Omental fat pad (tissue), 3 donors: ENCODE measurements at regions not wholly inside any gene's neighbourhood (a gene's known extent, or its start where the extent isn't known, plus 50 kb on each side); places are given as distances from the start of the nearest gene placed in this dataset.

ENCODE experiments used
- ATAC-seq: fragments of 150-250 bp; one replicate; pipeline ENCODE4 v1.9.1; 2016; ENCODE audit warnings: mild to moderate bottlenecking, moderate library complexity; ENCODE audit not compliant: low FRiP score
- DNase-seq: peaks from one replicate; pipeline ENCODE4 v3.0.0-alpha.2; 2019; ENCODE audit warnings: low spot score
- TF ChIP-seq, protein P1 (sequence below), 3 donors: fragments of 450-650 bp; IDR thresholded peaks; one replicate each; pipeline ENCODE4 v1.5.1; 2016 to 2017; ENCODE audit warnings: antibody characterized with exemption in 3 of 3, mild to moderate bottlenecking in 3 of 3, moderate library complexity in 2 of 3

DNA sequence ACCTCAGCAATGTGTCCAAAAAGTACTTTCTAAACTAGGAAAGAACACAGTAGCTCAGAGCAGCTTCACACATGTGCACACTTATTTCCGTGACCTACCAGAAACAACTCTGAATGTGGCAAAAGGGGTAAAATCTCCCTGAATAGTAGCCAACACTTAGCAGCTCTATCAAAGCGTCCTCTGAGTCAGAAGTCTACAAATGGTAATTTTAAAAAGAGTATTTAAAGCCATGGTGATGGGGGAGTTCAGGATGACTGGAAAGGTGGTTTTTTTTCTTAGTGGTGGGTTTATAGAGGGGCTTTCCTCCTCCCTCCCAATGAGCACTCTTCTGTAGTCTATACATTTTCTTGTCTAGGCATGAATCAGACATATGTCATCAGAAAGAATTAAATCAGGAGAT is 223.8 kb upstream of the PRICKLE2 start:
- no peak for ATAC-seq
- no peak for DNase-seq
- TF ChIP-seq, protein P1, sequence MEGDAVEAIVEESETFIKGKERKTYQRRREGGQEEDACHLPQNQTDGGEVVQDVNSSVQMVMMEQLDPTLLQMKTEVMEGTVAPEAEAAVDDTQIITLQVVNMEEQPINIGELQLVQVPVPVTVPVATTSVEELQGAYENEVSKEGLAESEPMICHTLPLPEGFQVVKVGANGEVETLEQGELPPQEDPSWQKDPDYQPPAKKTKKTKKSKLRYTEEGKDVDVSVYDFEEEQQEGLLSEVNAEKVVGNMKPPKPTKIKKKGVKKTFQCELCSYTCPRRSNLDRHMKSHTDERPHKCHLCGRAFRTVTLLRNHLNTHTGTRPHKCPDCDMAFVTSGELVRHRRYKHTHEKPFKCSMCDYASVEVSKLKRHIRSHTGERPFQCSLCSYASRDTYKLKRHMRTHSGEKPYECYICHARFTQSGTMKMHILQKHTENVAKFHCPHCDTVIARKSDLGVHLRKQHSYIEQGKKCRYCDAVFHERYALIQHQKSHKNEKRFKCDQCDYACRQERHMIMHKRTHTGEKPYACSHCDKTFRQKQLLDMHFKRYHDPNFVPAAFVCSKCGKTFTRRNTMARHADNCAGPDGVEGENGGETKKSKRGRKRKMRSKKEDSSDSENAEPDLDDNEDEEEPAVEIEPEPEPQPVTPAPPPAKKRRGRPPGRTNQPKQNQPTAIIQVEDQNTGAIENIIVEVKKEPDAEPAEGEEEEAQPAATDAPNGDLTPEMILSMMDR (IDR thresholded peaks at IDR 0.05): no peak

DNA sequence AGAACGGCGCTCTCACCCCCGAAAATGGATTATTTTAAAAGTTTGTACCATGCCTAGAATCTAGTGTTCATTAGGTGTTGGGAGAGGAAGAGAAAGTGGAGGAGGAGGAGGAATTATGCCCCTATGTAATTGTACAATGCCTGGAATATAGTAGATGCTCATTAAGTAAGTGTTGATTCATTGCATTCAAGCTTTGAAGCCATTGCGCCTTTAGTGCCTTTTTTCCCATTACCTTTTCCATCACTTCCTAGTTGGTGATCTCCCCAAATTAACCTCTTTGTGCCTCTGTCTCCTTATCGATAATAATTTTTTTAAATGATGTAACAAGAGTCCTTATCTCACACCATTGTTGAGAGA is 220.7 kb upstream of the PRICKLE2 start:
- no peak for DNase-seq
- ATAC-seq: no peak
- TF ChIP-seq, protein P1 (IDR thresholded peaks at IDR 0.05): no peak

DNA sequence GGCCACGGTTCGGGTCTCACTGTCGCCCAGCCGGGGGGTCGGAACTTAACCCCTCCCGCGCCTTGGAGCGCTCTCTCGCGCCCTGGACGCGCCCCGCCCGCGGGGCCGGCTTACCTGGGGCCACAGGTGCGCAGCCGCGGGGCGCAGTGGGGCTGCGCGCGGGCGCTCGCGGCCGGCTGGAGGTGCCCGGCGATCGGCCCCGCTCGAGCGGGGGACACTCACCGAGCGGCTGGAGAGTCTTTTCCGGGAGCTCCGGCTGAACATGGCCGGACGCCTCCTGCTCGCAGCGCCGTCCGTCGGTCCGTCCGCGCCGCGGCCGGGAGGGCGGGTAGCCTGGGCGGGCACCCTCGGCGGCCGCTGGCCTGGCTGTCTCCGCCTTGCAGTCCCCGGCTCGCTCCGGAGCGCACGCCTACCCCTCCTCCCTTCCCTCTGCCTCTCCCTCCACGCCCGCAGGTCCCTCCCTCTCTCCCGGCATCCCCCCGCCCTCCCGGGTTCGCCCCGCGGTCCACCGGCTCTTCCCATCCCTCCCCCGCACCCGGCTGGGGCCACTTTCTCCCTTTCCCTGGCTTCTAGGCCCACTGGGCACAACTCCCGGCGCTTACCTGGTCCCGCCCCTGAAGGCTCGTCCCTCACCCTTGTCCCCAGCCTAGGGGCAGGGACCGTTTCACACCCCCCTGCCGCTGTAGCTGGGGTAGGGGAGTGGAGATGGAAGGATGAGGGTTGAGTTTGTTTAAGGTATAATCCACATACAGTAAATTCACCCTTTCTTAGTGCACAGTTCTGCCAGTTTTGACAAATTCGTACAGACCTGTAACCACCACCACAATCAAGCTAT is 220.1 kb upstream of the PRICKLE2 start:
- DNase-seq (no peak), ATAC-seq (no peak)
- TF ChIP-seq, protein P1 (IDR thresholded peaks at IDR 0.05): no peak

DNA sequence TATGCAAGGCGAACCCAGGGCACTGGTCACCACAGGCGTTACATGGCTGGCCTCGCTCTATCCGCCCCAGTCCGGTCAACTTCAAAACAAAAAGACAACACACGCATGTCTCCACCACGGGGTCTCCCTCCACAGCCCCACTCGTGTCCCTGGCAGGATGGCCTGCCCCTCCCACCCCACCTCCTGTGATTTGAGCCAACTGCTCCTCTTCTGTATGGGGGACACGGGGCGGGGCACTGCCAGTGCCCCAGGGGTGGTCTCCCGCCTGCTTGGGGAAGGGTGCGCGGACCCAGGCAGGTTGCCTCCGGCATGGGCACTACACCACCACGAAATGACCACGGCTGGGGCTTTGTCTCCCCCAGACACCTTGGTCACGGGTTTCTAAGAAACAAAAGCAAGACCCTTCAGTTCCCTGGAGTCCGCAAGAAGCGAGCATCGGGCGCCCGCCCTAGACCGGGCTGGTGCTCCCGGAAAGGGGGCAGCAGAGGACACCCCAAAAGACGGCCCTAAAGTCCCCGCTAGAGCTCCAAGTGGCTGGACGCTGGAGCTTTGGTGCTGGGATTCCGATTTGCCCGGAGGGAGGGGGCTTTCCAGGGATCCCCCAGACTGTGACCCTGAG is 219.3 kb upstream of the PRICKLE2 start:
- ATAC-seq: no peak
- DNase-seq: no peak
- TF ChIP-seq, protein P1 (IDR thresholded peaks at IDR 0.05): no peak

DNA sequence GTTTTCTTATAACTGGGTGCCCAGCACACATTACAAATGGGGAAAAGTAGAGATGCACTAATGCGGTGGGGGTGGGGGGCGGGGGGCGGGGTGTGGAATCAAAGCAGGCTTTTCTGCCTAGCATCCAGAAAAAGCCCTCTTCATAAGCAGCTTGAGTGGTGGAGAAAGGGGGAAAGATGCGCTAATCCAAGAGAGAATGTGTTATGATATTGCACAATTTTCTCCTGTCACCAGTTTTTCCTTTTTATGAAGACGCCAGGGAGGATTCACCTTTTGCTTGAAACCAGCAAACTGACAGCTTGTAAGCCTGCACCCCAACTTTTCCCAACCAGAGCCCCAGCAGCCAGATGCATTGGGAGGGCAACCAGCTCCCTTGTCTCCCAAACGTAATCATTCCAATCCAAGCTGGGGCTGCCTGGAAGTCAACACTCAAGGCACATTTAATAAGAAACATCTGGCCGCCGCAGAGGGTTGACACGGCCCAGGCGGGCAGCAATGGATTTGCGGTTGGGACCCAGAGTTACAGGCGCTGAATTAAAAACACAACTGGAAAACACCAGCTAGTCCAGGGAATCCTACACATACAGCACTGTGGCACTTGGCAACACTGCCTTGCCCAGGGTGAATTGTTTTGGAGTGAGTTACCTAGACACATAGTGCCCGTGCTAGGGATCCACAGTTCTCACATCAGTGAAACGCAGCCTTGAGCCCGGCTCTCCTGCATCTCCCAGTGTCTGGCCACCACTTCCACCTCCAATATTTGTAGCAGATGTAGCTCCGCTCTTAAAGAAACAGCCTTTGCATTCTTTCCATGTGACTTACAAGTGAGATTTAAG is 218.5 kb upstream of the PRICKLE2 start:
- DNase-seq: no peak
- TF ChIP-seq, protein P1 (IDR thresholded peaks at IDR 0.05): no peak
- peak; percentile 9 for ATAC-seq

DNA sequence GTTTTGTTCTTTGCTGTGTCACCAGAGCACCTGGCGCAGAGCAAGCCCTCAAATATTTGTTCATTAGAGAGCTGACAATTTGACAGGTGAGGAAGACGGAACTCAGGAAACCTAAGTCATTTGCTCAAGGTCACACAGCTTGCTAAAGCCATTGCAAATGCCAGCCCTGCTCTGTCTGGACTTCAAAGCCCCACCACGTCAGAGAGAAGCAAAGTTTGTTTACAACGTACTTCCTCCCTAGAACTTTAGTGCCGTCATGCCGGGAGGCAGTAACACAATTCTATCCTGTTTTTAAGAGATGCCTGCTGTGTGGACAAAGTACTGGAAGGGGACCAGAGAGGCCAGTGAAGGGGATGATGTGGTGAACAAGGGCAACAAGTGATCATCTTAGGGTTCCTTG is 216.6 kb upstream of the PRICKLE2 start:
- ATAC-seq (no peak), DNase-seq (no peak)
- TF ChIP-seq, protein P1 (IDR thresholded peaks at IDR 0.05): no peak
